PC-9 (cell line): ENCODE measurements at regions not wholly inside any gene's neighbourhood (a gene's known extent, or its start where the extent isn't known, plus 50 kb on each side); places are given as distances from the start of the nearest gene placed in this dataset.

Experiments
- BruUV-seq: library from RNA; stranded (reverse); fragments of 400-500 nt; replicated peaks from 2 replicates; lab custom pipeline; 2021; lab: Mats Ljungman, UMichigan
- CTCF ChIA-PET: fragments of 300-600 bp; sonication (Branson Sonifier 250); formaldehyde crosslinking; loops from one replicate; lab custom pipeline; 2022; ENCODE audit warnings: antibody characterized with exemption; lab: Charles Lee
- POLR2A ChIA-PET: fragments of 300-600 bp; sonication (Branson Sonifier 250); formaldehyde crosslinking; loops from one replicate; lab custom pipeline; 2022; ENCODE audit warnings: antibody characterized with exemption; ENCODE audit not compliant: unreplicated experiment; lab: Charles Lee
- DNase-seq, 2 experiments: peaks; one replicate each; pipeline versions ENCODE4 v3.0.0 to v3.0.0-alpha.2; 2015 to 2022; ENCODE audit warnings: mixed read lengths in 1 of 2
- H2AFZ ChIP-seq: fragments of 200-600 bp; sonication (generic); 2 replicates; pipeline ENCODE4 v1.8.1; 2017; ENCODE audit warnings: antibody characterized with exemption
- H3F3A ChIP-seq: fragments of 200-600 bp; sonication (generic); 2 replicates; pipeline ENCODE4 v1.8.1; 2017; ENCODE audit warnings: antibody characterized with exemption, mild to moderate bottlenecking, low read depth; ENCODE audit not compliant: insufficient read depth
- H3K27ac ChIP-seq: fragments of 200-600 bp; sonication (generic); 2 replicates; pipeline ENCODE4 v1.6.1; 2016; ENCODE audit warnings: mixed run types
- H3K27me3 ChIP-seq: fragments of 200-600 bp; sonication (generic); 2 replicates; pipeline ENCODE4 v1.6.1; 2016; ENCODE audit warnings: low read depth, mixed run types; ENCODE audit not compliant: insufficient read depth
- H3K36me3 ChIP-seq: fragments of 200-600 bp; sonication (generic); 2 replicates; pipeline ENCODE4 v1.6.1; 2016; ENCODE audit warnings: low read depth, mixed run types
- H3K4me1 ChIP-seq: fragments of 200-600 bp; sonication (generic); replicated peaks from 2 replicates; pipeline ENCODE4 v1.6.1; 2016; ENCODE audit warnings: mixed run types; ENCODE audit not compliant: insufficient read depth
- H3K4me2 ChIP-seq: fragments of 200-600 bp; sonication (generic); 2 replicates; pipeline ENCODE4 v1.6.1; 2017; ENCODE audit warnings: mixed run types
- H3K4me3 ChIP-seq: fragments of 200-600 bp; sonication (generic); 2 replicates; pipeline ENCODE4 v1.6.1; 2016; ENCODE audit warnings: mixed run types
- H3K79me2 ChIP-seq: fragments of 200-600 bp; sonication (generic); 2 replicates; pipeline ENCODE4 v1.6.1; 2017; ENCODE audit warnings: low read depth, mixed run types
- H3K9me2 ChIP-seq: fragments of 200-600 bp; sonication (generic); 2 replicates; pipeline ENCODE4 v1.8.1; 2017; ENCODE audit warnings: mild to moderate bottlenecking; ENCODE audit not compliant: insufficient read depth
- H3K9me3 ChIP-seq: fragments of 200-600 bp; sonication (generic); 2 replicates; pipeline ENCODE4 v1.8.1; 2016; ENCODE audit warnings: low read depth; ENCODE audit not compliant: insufficient read depth
- H4K20me1 ChIP-seq: fragments of 200-600 bp; sonication (generic); 2 replicates; pipeline ENCODE4 v1.8.1; 2017; ENCODE audit not compliant: insufficient read depth
- EZH2 ChIP-seq: fragments of 200-600 bp; sonication (generic); IDR thresholded peaks from 2 replicates; pipeline ENCODE4 v1.8.0; 2017; ENCODE audit warnings: antibody characterized with exemption, low read depth
- intact Hi-C: fragments of 100-400 bp; cut with micrococcal nuclease; formaldehyde crosslinking; loops from one replicate; pipeline ENCODE4 v1.10.0; 2022; ENCODE audit not compliant: unreplicated experiment
- TF ChIP-seq, protein P1 (sequence below): fragments of 200-600 bp; sonication (generic); conservative IDR thresholded peaks from 2 replicates; pipeline ENCODE4 v1.6.1; 2017; ENCODE audit warnings: mixed run types, antibody characterized with exemption, mild to moderate bottlenecking, moderate library complexity

DNA sequence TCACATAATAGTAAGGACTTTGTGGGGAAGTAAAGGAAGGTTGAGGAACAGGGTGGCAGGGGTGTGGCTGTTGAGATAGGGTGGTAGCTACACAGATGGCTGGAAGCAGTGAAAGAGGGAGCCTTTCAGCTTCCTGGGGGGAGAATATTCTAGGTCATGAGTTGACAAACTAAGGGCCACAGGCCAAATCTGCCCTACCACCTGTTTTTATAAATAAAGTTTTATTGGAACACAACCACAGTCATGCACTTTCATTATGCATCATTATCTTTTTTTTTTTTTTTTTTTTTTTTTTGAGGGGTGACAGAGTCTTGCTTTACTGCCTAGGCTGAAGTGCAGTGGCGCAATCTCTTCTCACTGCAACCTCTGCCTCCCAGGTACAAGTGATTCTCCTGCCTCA lies 243.1 kb downstream of the NFATC2 start:
- TF ChIP-seq, protein P1, sequence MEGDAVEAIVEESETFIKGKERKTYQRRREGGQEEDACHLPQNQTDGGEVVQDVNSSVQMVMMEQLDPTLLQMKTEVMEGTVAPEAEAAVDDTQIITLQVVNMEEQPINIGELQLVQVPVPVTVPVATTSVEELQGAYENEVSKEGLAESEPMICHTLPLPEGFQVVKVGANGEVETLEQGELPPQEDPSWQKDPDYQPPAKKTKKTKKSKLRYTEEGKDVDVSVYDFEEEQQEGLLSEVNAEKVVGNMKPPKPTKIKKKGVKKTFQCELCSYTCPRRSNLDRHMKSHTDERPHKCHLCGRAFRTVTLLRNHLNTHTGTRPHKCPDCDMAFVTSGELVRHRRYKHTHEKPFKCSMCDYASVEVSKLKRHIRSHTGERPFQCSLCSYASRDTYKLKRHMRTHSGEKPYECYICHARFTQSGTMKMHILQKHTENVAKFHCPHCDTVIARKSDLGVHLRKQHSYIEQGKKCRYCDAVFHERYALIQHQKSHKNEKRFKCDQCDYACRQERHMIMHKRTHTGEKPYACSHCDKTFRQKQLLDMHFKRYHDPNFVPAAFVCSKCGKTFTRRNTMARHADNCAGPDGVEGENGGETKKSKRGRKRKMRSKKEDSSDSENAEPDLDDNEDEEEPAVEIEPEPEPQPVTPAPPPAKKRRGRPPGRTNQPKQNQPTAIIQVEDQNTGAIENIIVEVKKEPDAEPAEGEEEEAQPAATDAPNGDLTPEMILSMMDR: no peak
- TF ChIP-seq EZH2: no peak
- no TSS peak for BruUV-seq
- Histone ChIP-seq H3K36me3 (no peaks in the 10 kb centered on the region), H3K9me2 (no peaks in the 10 kb centered on the region), H3K4me3 (no peak overlapping the region), H4K20me1 (no peaks in the 10 kb centered on the region), H3K4me2 (no peak overlapping the region), H3F3A (no peaks in the 10 kb centered on the region), H3K27ac (no peak overlapping the region), H3K9me3 (no peaks in the 10 kb centered on the region; the same call in 1 of the 2 replicates), H3K27me3 (peaks cover 32% of the 10 kb centered on the region; the same call in 1 of the 2 replicates), H3K4me1 (no peaks in the 10 kb centered on the region), H2AFZ (no peak overlapping the region), H3K79me2 (no peaks in the 10 kb centered on the region)
- DNase-seq: no peak
- CTCF ChIA-PET: no interaction called here
- intact Hi-C loops: no loop called here
- POLR2A ChIA-PET: interaction anchor here (0.5 kb wide), 1 partner anchor 1114 kb away, joined by 16 read pairs; no protein-coding TSS in a partner anchor

DNA sequence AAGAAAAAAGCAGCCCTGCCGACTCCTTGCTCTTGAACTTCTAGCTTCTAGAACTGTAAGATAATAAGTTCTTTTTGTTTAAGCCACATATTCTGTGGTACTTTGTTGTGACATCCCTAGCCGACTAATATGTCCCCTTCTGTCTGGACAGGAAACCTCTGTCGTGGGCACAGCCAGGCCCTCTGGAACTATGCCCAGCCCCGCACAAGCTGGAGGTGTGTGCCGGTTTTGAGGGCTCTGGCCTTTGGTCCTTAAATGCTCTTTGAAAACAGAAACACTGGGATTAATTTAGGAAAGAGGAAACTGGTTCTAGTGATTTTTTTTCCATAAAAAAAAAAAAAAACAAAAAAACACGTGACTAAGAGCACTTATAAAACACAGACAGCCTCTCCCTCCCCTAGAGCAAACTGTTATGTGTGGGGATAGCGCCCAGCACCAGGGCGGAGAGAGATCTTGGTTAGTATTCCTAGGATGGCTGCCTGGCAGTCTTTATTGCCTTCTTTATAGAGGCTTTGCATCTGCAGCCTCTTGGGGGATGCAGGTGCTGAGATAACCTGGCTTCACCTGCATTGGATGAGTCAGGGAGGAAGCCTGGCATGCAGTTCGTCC lies 244.3 kb downstream of the NFATC2 start:
- TF ChIP-seq EZH2: no peak
- TF ChIP-seq, protein P1: no peak
- no peak overlapping the region for H3K4me2 ChIP-seq
- POLR2A ChIA-PET: no interaction called here
- peaks cover 32% of the 10 kb centered on the region; the same call in 1 of the 2 replicates for H3K27me3 ChIP-seq
- intact Hi-C loops: no loop called here
- CTCF ChIA-PET: no interaction called here
- H3K79me2 ChIP-seq: no peaks in the 10 kb centered on the region
- H3K27ac ChIP-seq: no peak overlapping the region
- H3K4me3 ChIP-seq: no peak overlapping the region
- H4K20me1 ChIP-seq: no peaks in the 10 kb centered on the region
- no peaks in the 10 kb centered on the region for H3K9me2 ChIP-seq
- no peaks in the 10 kb centered on the region; the same call in 1 of the 2 replicates for H3K9me3 ChIP-seq
- no TSS peak for BruUV-seq
- no peaks in the 10 kb centered on the region for H3K4me1 ChIP-seq
- H3K36me3 ChIP-seq: no peaks in the 10 kb centered on the region
- no peaks in the 10 kb centered on the region for H3F3A ChIP-seq
- no peak for DNase-seq
- H2AFZ ChIP-seq: no peak overlapping the region

DNA sequence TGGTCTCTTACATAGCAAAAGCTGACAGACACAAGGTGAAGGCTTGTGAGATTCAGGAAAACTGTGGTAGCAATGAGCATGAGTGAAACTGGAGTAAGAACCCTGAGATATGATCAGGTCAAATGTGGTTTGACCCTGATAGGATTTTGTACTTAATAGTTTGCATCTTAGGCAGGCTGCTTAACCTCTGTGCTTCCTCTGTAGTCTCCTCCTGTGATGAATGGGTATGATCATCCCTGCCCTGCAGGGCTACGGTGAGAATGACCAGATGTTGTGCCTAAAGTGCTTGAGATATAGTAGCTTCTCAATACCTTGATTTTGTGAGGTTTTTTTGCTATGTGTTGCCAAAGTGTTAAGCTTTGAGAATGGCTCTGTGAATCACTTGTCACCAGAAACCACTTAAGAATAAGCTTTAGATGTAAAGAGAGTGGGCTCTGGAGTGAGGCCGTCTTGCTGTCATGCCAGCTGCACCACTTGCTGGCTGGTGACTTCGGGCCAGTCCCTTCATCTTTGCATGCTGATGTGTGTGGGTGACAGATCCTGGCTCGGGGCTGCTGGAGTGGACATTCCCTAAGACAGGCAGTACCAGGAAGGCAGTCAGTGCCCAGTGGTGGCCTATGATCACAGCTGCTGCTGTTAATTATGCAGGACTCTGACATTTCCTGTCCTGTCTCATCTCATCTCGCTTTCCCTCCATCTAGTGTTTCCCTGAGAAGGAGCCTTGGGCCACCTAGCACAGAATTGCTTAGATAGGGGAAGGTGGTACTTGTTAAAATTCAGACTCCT lies 254.7 kb downstream of the NFATC2 start:
- intact Hi-C loops: loop anchor here (1.0 kb wide), 1 partner anchor 18 kb away; no protein-coding TSS in a partner anchor
- POLR2A ChIA-PET: no interaction called here

More for the DNA sequence above, 254.7 kb downstream of the NFATC2 start:
- DNase-seq: no peak
- Histone ChIP-seq H3K79me2 (no peaks in the 10 kb centered on the region), H4K20me1 (no peaks in the 10 kb centered on the region), H3K9me3 (no peaks in the 10 kb centered on the region; the same call in 1 of the 2 replicates), H3K27ac (no peak overlapping the region), H3K4me1 (no peaks in the 10 kb centered on the region), H2AFZ (no peak overlapping the region), H3K36me3 (no peaks in the 10 kb centered on the region), H3K4me3 (no peak overlapping the region), H3K9me2 (no peaks in the 10 kb centered on the region), H3K27me3 (peaks cover 83% of the 10 kb centered on the region), H3K4me2 (no peak overlapping the region), H3F3A (no peaks in the 10 kb centered on the region)
- CTCF ChIA-PET: no interaction called here
- no TSS peak for BruUV-seq
- no peak for TF ChIP-seq EZH2
- TF ChIP-seq, protein P1: no peak
